ENCODE measurements at regions not wholly inside any gene's neighbourhood (a gene's known extent, or its start where the extent isn't known, plus 50 kb on each side); places are given as distances from the start of the nearest gene placed in this dataset.

DNA sequence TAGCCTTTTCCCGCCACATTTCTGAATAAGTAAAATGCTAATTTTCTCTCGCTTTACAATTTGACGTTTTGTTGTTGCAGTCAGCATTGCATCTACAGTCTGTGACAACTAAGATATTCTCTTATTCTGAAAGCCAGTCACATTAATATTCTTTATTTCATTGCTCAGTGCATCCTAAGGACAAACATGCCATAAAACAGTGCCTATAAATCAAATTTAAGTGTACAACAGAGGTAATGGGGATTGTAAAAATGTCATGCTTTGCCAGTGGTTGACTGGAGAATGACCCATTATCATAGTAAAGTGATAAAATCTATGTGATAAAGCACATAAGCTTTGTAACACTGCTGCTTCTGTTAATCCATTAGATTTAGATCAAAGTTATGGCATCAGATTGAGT lies 1850.0 kb upstream of the ACO1 start:
- TF ChIP-seq, protein P1, sequence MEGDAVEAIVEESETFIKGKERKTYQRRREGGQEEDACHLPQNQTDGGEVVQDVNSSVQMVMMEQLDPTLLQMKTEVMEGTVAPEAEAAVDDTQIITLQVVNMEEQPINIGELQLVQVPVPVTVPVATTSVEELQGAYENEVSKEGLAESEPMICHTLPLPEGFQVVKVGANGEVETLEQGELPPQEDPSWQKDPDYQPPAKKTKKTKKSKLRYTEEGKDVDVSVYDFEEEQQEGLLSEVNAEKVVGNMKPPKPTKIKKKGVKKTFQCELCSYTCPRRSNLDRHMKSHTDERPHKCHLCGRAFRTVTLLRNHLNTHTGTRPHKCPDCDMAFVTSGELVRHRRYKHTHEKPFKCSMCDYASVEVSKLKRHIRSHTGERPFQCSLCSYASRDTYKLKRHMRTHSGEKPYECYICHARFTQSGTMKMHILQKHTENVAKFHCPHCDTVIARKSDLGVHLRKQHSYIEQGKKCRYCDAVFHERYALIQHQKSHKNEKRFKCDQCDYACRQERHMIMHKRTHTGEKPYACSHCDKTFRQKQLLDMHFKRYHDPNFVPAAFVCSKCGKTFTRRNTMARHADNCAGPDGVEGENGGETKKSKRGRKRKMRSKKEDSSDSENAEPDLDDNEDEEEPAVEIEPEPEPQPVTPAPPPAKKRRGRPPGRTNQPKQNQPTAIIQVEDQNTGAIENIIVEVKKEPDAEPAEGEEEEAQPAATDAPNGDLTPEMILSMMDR (conservative IDR thresholded peaks at IDR 0.05; ENCODE audit: low read length), result no peak
- no peak for TF ChIP-seq EZH2phosphoT487 (IDR thresholded peaks at IDR 0.05; ENCODE audit: borderline replicate concordance)

Data from Loucy (cell line).